OCI-LY3 (cell line): ENCODE measurements at regions not wholly inside any gene's neighbourhood (a gene's known extent, or its start where the extent isn't known, plus 50 kb on each side); places are given as distances from the start of the nearest gene placed in this dataset.

ENCODE experiments used
- H2AFZ ChIP-seq: fragments of 200-600, 300-600 bp; shearing (Covaris generic); 2 replicates; pipeline ENCODE4 v1.6.0; 2014; ENCODE audit warnings: antibody characterized with exemption, low read depth, low read length
- H3K27ac ChIP-seq: fragments of 200-600, 300-600 bp; sonication (generic); 2 replicates; pipeline ENCODE4 v1.5.1; 2014; ENCODE audit warnings: mild to moderate bottlenecking, low read length, moderate library complexity, mixed read lengths
- H3K27me3 ChIP-seq: fragments of 200-600, 300-600 bp; sonication (generic); 2 replicates; pipeline ENCODE4 v1.6.1; 2014; ENCODE audit warnings: low read depth, low read length, mixed read lengths
- H3K36me3 ChIP-seq: fragments of 200-600, 300-600 bp; sonication (generic); replicated peaks from 2 replicates; pipeline ENCODE3; 2014; ENCODE audit warnings: low read depth, low read length, mixed read lengths
- H3K4me1 ChIP-seq: fragments of 300-600, 200-600 bp; sonication (generic); 2 replicates; pipeline ENCODE4 v1.6.1; 2014; ENCODE audit warnings: low read length, mixed read lengths
- H3K4me2 ChIP-seq: fragments of 200-600, 300-600 bp; sonication (generic); 2 replicates; pipeline ENCODE4 v1.6.1; 2014; ENCODE audit warnings: low read length, mixed read lengths
- H3K4me3 ChIP-seq: fragments of 300-600, 200-600 bp; sonication (generic); 2 replicates; pipeline ENCODE4 v1.5.1; 2014; ENCODE audit warnings: antibody characterized with exemption, mild to moderate bottlenecking, low read length, moderate library complexity
- H3K79me2 ChIP-seq: fragments of 300-600, 200-600 bp; shearing (Covaris generic); 2 replicates; pipeline ENCODE4 v1.6.1; 2014; ENCODE audit warnings: mild to moderate bottlenecking, low read length, mixed read lengths
- H3K9ac ChIP-seq: fragments of 300-600, 200-600 bp; shearing (Covaris generic); 2 replicates; pipeline ENCODE4 v1.6.0; 2014; ENCODE audit warnings: mild to moderate bottlenecking, low read length, moderate library complexity
- H3K9me3 ChIP-seq: fragments of 200-600, 300-600 bp; shearing (Covaris generic); 2 replicates; pipeline ENCODE4 v1.6.1; 2014; ENCODE audit warnings: low read length, mixed read lengths; ENCODE audit not compliant: insufficient read depth
- H4K20me1 ChIP-seq: fragments of 200-600, 300-600 bp; sonication (generic); 2 replicates; pipeline ENCODE4 v1.6.1; 2016; ENCODE audit warnings: low read length, mixed read lengths; ENCODE audit not compliant: insufficient read depth
- EZH2phosphoT487 ChIP-seq: fragments of 200-600 bp; shearing (Covaris generic); IDR thresholded peaks from 2 replicates; pipeline ENCODE4 v1.6.1; 2018; ENCODE audit warnings: antibody characterized with exemption, mixed run types, low read depth
- TF ChIP-seq, protein P1 (sequence below): fragments of 200-600, 300-600 bp; sonication (generic); IDR thresholded peaks from 2 replicates; pipeline ENCODE4 v1.5.1; 2014; ENCODE audit warnings: antibody characterized with exemption, low read length, low read depth

- H3K4me1 ChIP-seq, result no peaks in the 10 kb centered on the region
- H3K36me3 ChIP-seq, result no peaks in the 10 kb centered on the region
- no peaks in the 10 kb centered on the region for H3K9me3 ChIP-seq
- no peaks in the 10 kb centered on the region for H3K27me3 ChIP-seq
- no peak overlapping the region for H3K27ac ChIP-seq
- H3K79me2 ChIP-seq, result no peaks in the 10 kb centered on the region
- peak overlapping the region; percentile 27; the same call in 1 of the 2 replicates for H3K4me2 ChIP-seq
- no peak overlapping the region for H3K4me3 ChIP-seq
- H3K9ac ChIP-seq, result no peak overlapping the region
- no peaks in the 10 kb centered on the region for H4K20me1 ChIP-seq
- no peak for TF ChIP-seq EZH2phosphoT487
- TF ChIP-seq, protein P1, sequence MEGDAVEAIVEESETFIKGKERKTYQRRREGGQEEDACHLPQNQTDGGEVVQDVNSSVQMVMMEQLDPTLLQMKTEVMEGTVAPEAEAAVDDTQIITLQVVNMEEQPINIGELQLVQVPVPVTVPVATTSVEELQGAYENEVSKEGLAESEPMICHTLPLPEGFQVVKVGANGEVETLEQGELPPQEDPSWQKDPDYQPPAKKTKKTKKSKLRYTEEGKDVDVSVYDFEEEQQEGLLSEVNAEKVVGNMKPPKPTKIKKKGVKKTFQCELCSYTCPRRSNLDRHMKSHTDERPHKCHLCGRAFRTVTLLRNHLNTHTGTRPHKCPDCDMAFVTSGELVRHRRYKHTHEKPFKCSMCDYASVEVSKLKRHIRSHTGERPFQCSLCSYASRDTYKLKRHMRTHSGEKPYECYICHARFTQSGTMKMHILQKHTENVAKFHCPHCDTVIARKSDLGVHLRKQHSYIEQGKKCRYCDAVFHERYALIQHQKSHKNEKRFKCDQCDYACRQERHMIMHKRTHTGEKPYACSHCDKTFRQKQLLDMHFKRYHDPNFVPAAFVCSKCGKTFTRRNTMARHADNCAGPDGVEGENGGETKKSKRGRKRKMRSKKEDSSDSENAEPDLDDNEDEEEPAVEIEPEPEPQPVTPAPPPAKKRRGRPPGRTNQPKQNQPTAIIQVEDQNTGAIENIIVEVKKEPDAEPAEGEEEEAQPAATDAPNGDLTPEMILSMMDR, result peak; percentile 81
- peak overlapping the region; percentile 83 for H2AFZ ChIP-seq
These were observed 1304.3 kb upstream of the DDX18 start for GRCh38 chr2:116510117-116510671.

DNA sequence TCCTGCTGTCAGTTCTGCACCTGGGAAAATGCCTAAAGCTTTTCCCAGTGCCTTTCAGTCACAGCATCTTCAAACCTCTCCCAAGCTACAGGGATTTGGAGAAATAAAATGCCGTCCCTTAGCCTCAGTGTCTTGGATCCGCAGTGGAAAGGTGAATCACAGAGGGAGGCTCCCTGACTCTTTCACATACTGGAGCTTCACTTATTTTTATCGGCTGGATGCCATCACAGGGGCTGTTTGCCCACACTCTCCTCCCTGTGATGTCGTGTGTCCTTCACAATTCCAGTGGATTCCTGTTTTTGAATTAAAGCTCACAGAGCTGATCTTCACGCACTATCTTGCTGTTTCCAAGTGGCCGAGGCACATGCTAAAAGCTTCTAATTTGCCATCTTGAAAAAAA lies 1303.1 kb upstream of the DDX18 start:
- Histone ChIP-seq H3K36me3 (no peaks in the 10 kb centered on the region), H3K4me3 (no peak overlapping the region), H3K27me3 (no peaks in the 10 kb centered on the region), H3K9ac (no peak overlapping the region), H3K27ac (no peak overlapping the region), H4K20me1 (no peaks in the 10 kb centered on the region), H2AFZ (peak overlapping the region; percentile 30), H3K79me2 (no peaks in the 10 kb centered on the region), H3K4me2 (no peak overlapping the region), H3K9me3 (no peaks in the 10 kb centered on the region), H3K4me1 (no peaks in the 10 kb centered on the region)
- TF ChIP-seq, protein P1, result no peak
- TF ChIP-seq EZH2phosphoT487, result no peak

DNA sequence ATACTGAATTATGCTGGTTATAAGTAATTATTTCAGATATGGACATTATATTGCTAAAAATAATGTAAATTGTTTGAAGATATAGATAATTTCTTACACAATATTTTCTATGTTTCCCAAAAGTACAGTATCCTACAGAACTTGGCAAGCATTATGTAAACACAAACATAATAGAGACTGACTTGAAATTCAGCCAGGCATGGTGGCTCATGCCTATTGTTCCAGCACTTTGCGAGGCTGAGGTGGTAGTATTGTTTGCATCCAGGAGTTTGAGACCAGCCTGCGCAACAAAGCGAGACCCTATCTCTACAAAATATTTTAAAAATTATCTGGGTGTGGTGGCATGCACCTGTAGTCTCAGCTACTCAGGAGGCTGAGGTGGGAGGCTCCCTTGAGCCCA lies 1300.5 kb upstream of the DDX18 start:
- H3K36me3 ChIP-seq, result no peaks in the 10 kb centered on the region
- no peak overlapping the region for H3K9ac ChIP-seq
- no peak overlapping the region for H3K27ac ChIP-seq
- no peaks in the 10 kb centered on the region for H3K9me3 ChIP-seq
- no peaks in the 10 kb centered on the region for H4K20me1 ChIP-seq
- no peaks in the 10 kb centered on the region for H3K79me2 ChIP-seq
- H3K27me3 ChIP-seq, result no peaks in the 10 kb centered on the region
- H3K4me3 ChIP-seq, result no peak overlapping the region
- no peak for TF ChIP-seq EZH2phosphoT487
- TF ChIP-seq, protein P1, result no peak
- no peak overlapping the region for H3K4me2 ChIP-seq
- H3K4me1 ChIP-seq, result no peaks in the 10 kb centered on the region
- H2AFZ ChIP-seq, result no peak overlapping the region

DNA sequence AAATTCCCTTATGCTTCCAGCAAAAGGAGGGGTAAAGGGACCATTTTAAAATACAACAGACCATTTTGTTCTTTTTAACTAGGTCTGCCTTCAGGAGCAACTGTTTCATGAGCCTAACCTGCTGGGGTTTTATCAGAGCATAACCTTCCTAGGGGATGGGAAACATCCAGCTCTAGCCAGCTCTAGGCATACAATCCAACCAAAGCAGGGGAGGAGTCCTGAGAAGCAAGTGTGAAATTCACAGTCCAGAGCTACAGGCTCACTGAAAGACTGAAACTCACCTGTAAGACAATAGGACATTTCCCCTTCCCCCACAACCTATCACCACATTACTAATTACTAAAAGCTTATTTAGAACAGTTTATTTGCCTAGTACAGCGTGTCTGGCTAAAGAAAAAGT lies 1296.6 kb upstream of the DDX18 start:
- Histone ChIP-seq H3K36me3 (no peaks in the 10 kb centered on the region), H2AFZ (no peak overlapping the region), H3K4me1 (no peaks in the 10 kb centered on the region), H3K4me3 (no peak overlapping the region), H3K4me2 (no peak overlapping the region), H3K27me3 (no peaks in the 10 kb centered on the region), H4K20me1 (no peaks in the 10 kb centered on the region), H3K9me3 (no peaks in the 10 kb centered on the region), H3K27ac (no peak overlapping the region), H3K79me2 (no peaks in the 10 kb centered on the region), H3K9ac (no peak overlapping the region)
- TF ChIP-seq, protein P1, result no peak
- no peak for TF ChIP-seq EZH2phosphoT487
